PC-3 (cell line): ENCODE measurements at regions not wholly inside any gene's neighbourhood (a gene's known extent, or its start where the extent isn't known, plus 50 kb on each side); places are given as distances from the start of the nearest gene placed in this dataset.

Experiments
- ATAC-seq: fragments of 200-7000 bp; cut with Tn5 transposase; 2 replicates; pipeline ENCODE4 v1.9.1; 2020; ENCODE audit warnings: mild to moderate bottlenecking, moderate library complexity
- BruUV-seq: library from RNA; stranded (reverse); fragments of 400-500 nt; replicated peaks from 2 replicates; lab custom pipeline; 2021; lab: Mats Ljungman, UMichigan
- CTCF ChIA-PET: fragments of 300-600 bp; sonication (Branson Sonifier 250); formaldehyde crosslinking; loops from one replicate; lab custom pipeline; 2022; ENCODE audit warnings: antibody characterized with exemption; lab: Charles Lee
- POLR2A ChIA-PET: fragments of 300-600 bp; sonication (Branson Sonifier 250); formaldehyde crosslinking; loops from one replicate; lab custom pipeline; 2022; ENCODE audit warnings: antibody characterized with exemption; ENCODE audit not compliant: unreplicated experiment; lab: Charles Lee
- DNase-seq: peaks from one replicate; pipeline ENCODE4 v3.0.0-alpha.2; 2015
- H2AFZ ChIP-seq: fragments of 300-600 bp; sonication (generic); 2 replicates; pipeline ENCODE4 v1.6.0; 2016; ENCODE audit warnings: antibody characterized with exemption, low read length
- H3F3A ChIP-seq: fragments of 300-600 bp; sonication (generic); one replicate; pipeline ENCODE4 v1.6.0; 2017; ENCODE audit warnings: antibody characterized with exemption, low read length, control low read depth, mild to moderate bottlenecking; ENCODE audit not compliant: unreplicated experiment
- H3K27ac ChIP-seq: fragments of 300-600 bp; sonication (generic); 2 replicates; pipeline ENCODE4 v1.5.1; 2016; ENCODE audit warnings: mild to moderate bottlenecking, low read length
- H3K27me3 ChIP-seq: fragments of 300-600 bp; sonication (generic); 2 replicates; pipeline ENCODE4 v1.6.1; 2016; ENCODE audit warnings: low read length, mixed read lengths
- H3K36me3 ChIP-seq: fragments of 300-600 bp; sonication (generic); 2 replicates; pipeline ENCODE4 v1.6.1; 2016; ENCODE audit warnings: low read depth, mixed run types, low read length, mixed read lengths
- H3K4me1 ChIP-seq: fragments of 300-600 bp; sonication (generic); 2 replicates; pipeline ENCODE4 v1.5.1; 2016; ENCODE audit warnings: low read length; ENCODE audit not compliant: insufficient read depth
- H3K4me2 ChIP-seq: fragments of 300-600 bp; sonication (generic); 2 replicates; pipeline ENCODE4 v1.6.0; 2016; ENCODE audit warnings: low read length
- H3K4me3 ChIP-seq: fragments of 300-600 bp; sonication (generic); 2 replicates; pipeline ENCODE4 v1.5.1; 2016; ENCODE audit warnings: mild to moderate bottlenecking, low read length, mixed read lengths
- H3K79me2 ChIP-seq: fragments of 300-600 bp; sonication (generic); 2 replicates; pipeline ENCODE4 v1.6.1; 2017; ENCODE audit warnings: low read length, mixed read lengths
- H3K9ac ChIP-seq: fragments of 300-600 bp; sonication (generic); 2 replicates; pipeline ENCODE4 v1.6.0; 2016; ENCODE audit warnings: mild to moderate bottlenecking, low read length
- H3K9me2 ChIP-seq: fragments of 300-600 bp; sonication (generic); replicated peaks from 2 replicates; pipeline ENCODE4 v1.6.1; 2016; ENCODE audit warnings: mixed run types, low read length, mixed read lengths
- H3K9me3 ChIP-seq: fragments of 300-600 bp; sonication (generic); 2 replicates; pipeline ENCODE4 v1.6.1; 2016; ENCODE audit warnings: low read length, mixed read lengths
- H4K20me1 ChIP-seq: fragments of 300-600 bp; sonication (generic); 2 replicates; pipeline ENCODE4 v1.6.1; 2016; ENCODE audit warnings: low read length, mixed read lengths
- EZH2 ChIP-seq: fragments of 300-600 bp; sonication (generic); IDR thresholded peaks from one replicate; pipeline ENCODE4 v1.6.1; 2017; ENCODE audit warnings: antibody characterized with exemption, mild to moderate bottlenecking, low read length; ENCODE audit not compliant: unreplicated experiment
- EZH2phosphoT487 ChIP-seq: fragments of 300-600 bp; sonication (generic); IDR thresholded peaks from 2 replicates; pipeline ENCODE4 v1.6.1; 2018; ENCODE audit warnings: mild to moderate bottlenecking, antibody characterized with exemption, low read length, borderline replicate concordance
- intact Hi-C: fragments of 100-400 bp; cut with micrococcal nuclease; formaldehyde crosslinking; loops from 2 replicates; pipeline ENCODE4 v1.9.0; 2023
- TF ChIP-seq, protein P1 (sequence below): fragments of 300-600 bp; sonication (generic); conservative IDR thresholded peaks from 2 replicates; pipeline ENCODE4 v1.5.1; 2017; ENCODE audit warnings: antibody characterized with exemption, low read depth, mild to moderate bottlenecking, low read length

DNA sequence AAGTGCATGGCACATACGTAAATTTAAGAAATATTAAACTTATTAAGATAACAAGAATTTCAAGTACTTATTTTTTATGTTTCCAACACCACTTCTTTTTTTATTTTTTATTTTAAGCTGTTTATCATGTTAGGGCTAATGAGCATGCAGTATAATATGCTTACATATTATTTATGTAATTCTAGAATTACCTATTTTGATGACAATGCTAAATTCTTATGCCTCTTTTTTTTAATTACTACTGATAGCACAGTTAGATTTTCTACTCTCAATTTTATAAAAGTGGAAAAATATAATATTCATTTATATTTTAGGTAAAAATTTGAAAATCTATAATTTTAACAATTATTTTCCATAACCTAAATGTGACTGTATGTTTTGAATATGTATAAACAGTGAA lies 713.0 kb downstream of the MRPL39 start:
- H3K9me2 ChIP-seq: no peaks in the 10 kb centered on the region
- no peaks in the 10 kb centered on the region for H3K4me1 ChIP-seq
- BruUV-seq: no TSS peak
- no peak overlapping the region for H2AFZ ChIP-seq
- no peak for TF ChIP-seq EZH2phosphoT487
- no peak for TF ChIP-seq EZH2
- TF ChIP-seq, protein P1, sequence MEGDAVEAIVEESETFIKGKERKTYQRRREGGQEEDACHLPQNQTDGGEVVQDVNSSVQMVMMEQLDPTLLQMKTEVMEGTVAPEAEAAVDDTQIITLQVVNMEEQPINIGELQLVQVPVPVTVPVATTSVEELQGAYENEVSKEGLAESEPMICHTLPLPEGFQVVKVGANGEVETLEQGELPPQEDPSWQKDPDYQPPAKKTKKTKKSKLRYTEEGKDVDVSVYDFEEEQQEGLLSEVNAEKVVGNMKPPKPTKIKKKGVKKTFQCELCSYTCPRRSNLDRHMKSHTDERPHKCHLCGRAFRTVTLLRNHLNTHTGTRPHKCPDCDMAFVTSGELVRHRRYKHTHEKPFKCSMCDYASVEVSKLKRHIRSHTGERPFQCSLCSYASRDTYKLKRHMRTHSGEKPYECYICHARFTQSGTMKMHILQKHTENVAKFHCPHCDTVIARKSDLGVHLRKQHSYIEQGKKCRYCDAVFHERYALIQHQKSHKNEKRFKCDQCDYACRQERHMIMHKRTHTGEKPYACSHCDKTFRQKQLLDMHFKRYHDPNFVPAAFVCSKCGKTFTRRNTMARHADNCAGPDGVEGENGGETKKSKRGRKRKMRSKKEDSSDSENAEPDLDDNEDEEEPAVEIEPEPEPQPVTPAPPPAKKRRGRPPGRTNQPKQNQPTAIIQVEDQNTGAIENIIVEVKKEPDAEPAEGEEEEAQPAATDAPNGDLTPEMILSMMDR: no peak
- no peaks in the 10 kb centered on the region for H4K20me1 ChIP-seq
- no peaks in the 10 kb centered on the region for H3K36me3 ChIP-seq
- H3K79me2 ChIP-seq: no peaks in the 10 kb centered on the region
- no peak for ATAC-seq
- no peaks in the 10 kb centered on the region for H3K27me3 ChIP-seq
- ChIA-PET CTCF (no interaction called here), POLR2A (no interaction called here)
- H3F3A ChIP-seq: no peaks in the 10 kb centered on the region
- intact Hi-C loops: no loop called here
- no peak overlapping the region for H3K4me3 ChIP-seq
- no peaks in the 10 kb centered on the region for H3K9me3 ChIP-seq
- DNase-seq: no peak
- no peak overlapping the region for H3K4me2 ChIP-seq
- no peak overlapping the region for H3K9ac ChIP-seq
- no peak overlapping the region for H3K27ac ChIP-seq

DNA sequence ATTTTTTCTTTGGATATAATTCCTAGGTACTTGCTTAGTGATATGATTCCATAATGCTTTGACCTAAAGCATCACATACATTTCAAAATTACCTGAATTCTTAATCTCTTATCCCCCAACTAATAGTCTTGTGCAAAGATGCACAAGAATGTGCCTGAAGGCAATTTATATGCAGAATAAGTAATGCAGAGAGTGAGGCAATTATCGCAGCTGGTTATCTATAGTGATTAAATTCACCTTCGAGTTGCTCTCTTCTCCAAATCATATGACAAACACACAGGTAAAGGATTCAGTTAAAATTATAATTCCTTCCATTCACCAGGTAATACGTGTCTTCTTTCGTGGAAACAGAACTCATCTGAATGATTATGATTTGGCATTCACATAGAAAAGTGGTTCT lies 717.3 kb downstream of the MRPL39 start:
- POLR2A ChIA-PET: no interaction called here
- Histone ChIP-seq H3K27ac (no peak overlapping the region), H2AFZ (no peak overlapping the region), H3K9ac (no peak overlapping the region), H3K4me1 (no peaks in the 10 kb centered on the region), H3K36me3 (no peaks in the 10 kb centered on the region), H3K79me2 (no peaks in the 10 kb centered on the region), H3K9me2 (no peaks in the 10 kb centered on the region), H3K27me3 (no peaks in the 10 kb centered on the region), H3F3A (no peaks in the 10 kb centered on the region), H3K4me3 (no peak overlapping the region), H3K9me3 (peaks cover 6% of the 10 kb centered on the region; the same call in 1 of the 2 replicates), H4K20me1 (no peaks in the 10 kb centered on the region), H3K4me2 (no peak overlapping the region)
- CTCF ChIA-PET: no interaction called here
- intact Hi-C loops: no loop called here
- ATAC-seq (no peak), DNase-seq (no peak)
- BruUV-seq: no TSS peak
- no peak for TF ChIP-seq EZH2
- TF ChIP-seq, protein P1: no peak
- no peak for TF ChIP-seq EZH2phosphoT487

DNA sequence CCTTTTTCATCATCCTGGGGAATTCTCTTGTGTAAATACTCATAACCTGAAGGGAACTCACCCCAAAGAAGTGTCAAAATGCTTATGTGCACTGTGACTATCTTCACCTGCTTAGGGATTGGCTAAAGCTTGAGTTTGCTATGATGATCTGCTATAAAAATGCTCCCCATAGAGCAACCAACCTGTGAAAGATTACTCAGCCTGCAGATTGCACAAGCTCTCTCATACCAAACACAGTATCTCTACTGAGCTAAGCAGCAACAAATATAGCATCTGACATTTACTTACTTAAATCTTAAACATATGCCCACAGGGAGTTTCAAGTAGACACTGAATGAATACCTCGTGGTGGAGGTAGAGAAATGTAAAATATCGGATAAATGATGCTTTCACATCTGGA lies 725.8 kb downstream of the MRPL39 start:
- ChIA-PET CTCF (no interaction called here), POLR2A (no interaction called here)
- no peak overlapping the region for H2AFZ ChIP-seq
- BruUV-seq: no TSS peak
- no peak for ATAC-seq
- no peak overlapping the region for H3K4me2 ChIP-seq
- DNase-seq: no peak
- no peak overlapping the region for H3K9ac ChIP-seq
- TF ChIP-seq, protein P1: no peak
- TF ChIP-seq EZH2: no peak
- no peak for TF ChIP-seq EZH2phosphoT487
- H3K9me3 ChIP-seq: peaks cover 6% of the 10 kb centered on the region; the same call in 1 of the 2 replicates
- no peaks in the 10 kb centered on the region for H3K4me1 ChIP-seq
- no peak overlapping the region for H3K27ac ChIP-seq
- H3K4me3 ChIP-seq: no peak overlapping the region
- H3K27me3 ChIP-seq: no peaks in the 10 kb centered on the region
- H3K36me3 ChIP-seq: no peaks in the 10 kb centered on the region
- intact Hi-C loops: no loop called here
- no peaks in the 10 kb centered on the region for H3F3A ChIP-seq
- no peaks in the 10 kb centered on the region for H3K79me2 ChIP-seq
- H4K20me1 ChIP-seq: no peaks in the 10 kb centered on the region
- H3K9me2 ChIP-seq: no peaks in the 10 kb centered on the region
